A673 (cell line): ENCODE measurements at regions not wholly inside any gene's neighbourhood (a gene's known extent, or its start where the extent isn't known, plus 50 kb on each side); places are given as distances from the start of the nearest gene placed in this dataset.

Experiments
- EZH2 ChIP-seq: fragments of 200-600 bp; sonication (generic); IDR thresholded peaks from 2 replicates; pipeline ENCODE4 v1.6.1; 2017; ENCODE audit warnings: borderline replicate concordance, low read depth, mild to moderate bottlenecking, mixed read lengths, antibody characterized with exemption, low read length; ENCODE audit not compliant: poor library complexity, severe bottlenecking
- TF ChIP-seq, protein P1 (sequence below): fragments of 300-800, 200-600 bp; sonication (generic); conservative IDR thresholded peaks from 2 replicates; pipeline ENCODE4 v1.5.1; 2017; ENCODE audit warnings: low read depth, mild to moderate bottlenecking, antibody characterized with exemption, low read length, moderate library complexity, mixed read lengths

DNA sequence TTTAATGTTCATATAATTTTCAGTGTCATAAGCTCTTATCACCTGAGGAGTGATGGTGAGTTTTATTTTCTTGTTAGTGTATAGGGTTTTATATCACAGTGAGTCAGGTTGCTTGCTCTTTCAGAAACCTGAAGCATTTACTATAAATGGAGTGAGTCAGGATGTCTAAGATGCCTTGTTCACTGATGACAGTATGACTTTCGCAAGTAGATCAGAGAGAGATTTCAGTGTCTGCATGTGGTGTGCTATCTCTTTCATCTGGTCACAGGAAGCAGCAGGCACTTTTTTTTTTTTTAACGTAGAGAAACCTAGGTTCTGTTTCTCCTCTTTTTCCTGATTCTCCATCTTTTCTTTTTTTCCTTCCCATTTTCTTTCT lies 237.1 kb downstream of the DMRTA1 start:
- TF ChIP-seq, protein P1, sequence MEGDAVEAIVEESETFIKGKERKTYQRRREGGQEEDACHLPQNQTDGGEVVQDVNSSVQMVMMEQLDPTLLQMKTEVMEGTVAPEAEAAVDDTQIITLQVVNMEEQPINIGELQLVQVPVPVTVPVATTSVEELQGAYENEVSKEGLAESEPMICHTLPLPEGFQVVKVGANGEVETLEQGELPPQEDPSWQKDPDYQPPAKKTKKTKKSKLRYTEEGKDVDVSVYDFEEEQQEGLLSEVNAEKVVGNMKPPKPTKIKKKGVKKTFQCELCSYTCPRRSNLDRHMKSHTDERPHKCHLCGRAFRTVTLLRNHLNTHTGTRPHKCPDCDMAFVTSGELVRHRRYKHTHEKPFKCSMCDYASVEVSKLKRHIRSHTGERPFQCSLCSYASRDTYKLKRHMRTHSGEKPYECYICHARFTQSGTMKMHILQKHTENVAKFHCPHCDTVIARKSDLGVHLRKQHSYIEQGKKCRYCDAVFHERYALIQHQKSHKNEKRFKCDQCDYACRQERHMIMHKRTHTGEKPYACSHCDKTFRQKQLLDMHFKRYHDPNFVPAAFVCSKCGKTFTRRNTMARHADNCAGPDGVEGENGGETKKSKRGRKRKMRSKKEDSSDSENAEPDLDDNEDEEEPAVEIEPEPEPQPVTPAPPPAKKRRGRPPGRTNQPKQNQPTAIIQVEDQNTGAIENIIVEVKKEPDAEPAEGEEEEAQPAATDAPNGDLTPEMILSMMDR, result no peak
- no peak for TF ChIP-seq EZH2
